HG02610 (cell line): ENCODE measurements at regions not wholly inside any gene's neighbourhood (a gene's known extent, or its start where the extent isn't known, plus 50 kb on each side); places are given as distances from the start of the nearest gene placed in this dataset.
A peak's percentile ranks its signal among the peaks of the same experiment; 100 is the strongest.
"Not testable (repeated sequence)": the region's sequence is repeated elsewhere in the genome, so short reads cannot be mapped to it uniquely, and the experiment has no call there.

Experiments
- ATAC-seq: cut with Tn5 transposase; IDR thresholded peaks from one replicate; pipeline ENCODE4 v1.9.1; 2021; ENCODE audit warnings: mild to moderate bottlenecking, moderate library complexity; ENCODE audit not compliant: unreplicated experiment

DNA sequence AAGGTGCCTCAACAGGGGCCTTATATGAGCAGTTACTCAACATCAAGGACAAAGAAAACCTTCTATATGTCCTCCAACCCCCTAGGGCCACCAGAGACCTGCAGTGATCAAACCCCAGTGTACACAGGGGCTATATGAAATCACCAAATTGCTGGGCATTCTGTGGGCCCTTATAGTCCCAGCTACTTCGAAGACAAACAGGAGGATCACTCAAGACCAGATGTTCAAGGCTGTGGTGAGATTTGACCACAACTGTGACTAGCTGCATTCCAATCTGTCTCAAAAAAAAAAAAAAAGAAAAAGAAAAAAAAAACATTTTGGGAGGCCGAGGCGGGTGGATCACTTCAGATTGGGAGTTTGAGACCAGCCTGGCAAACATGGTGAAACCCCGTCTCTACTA is 51.0 kb upstream of the PRB2 start:
- no peak for ATAC-seq

GRCh38 chr12:11457996-11458645 is 62.8 kb upstream of the PRB2 start:
- no peak for ATAC-seq

DNA sequence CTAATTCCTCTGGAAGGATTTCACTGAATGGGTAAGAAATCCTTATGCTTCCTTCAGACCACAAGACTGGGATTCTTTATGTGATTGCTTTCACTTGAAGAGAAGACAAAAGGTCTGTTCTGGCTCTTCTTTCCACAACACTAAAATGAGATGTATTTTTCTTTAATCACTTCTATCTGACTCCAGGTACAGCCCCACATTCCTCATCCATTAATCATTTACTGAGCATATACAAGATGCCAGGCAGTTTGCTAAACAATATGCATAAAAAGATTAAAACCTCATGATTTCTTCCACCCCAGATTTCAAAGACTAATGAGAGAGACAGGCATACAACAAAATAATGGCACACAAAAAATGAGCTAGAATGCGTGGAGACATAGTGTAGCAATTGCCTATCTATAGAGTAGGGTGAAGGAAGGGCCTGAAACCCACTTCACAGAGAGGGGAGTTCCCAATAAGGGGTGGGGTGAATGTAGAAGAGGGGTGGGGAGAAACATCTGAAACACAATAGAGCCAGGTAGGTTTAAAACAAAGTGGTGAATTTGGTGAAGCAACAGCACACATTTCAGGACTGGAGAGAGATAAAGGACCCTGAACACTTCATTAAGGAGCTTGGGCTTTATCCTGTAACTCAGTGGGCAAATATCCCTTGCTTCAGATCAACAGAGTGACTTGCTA is 65.1 kb upstream of the PRB2 start:
- ATAC-seq = no peak

DNA sequence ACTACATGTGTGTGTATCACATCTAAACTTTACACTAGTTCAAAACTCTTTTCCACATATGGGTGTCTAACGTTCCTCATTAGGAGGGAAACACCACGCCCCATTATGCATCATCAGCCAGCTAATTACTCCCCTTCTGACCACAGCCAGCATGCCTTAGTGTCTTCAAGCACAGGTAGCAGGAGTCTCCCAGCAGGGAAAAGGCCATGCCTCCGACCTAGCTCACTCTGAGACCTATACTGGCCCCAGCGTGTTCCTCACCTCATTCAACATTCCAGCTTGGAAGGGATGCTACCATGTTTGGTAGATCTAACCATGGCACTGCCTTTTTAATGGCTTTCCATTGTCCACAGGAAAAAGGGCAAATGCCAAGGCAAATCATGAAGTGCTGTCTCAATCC is 66.1 kb upstream of the PRB2 start:
- no peak for ATAC-seq

GRCh38 chr12:11477110-11477509 is 81.7 kb upstream of the PRB2 start:
- ATAC-seq = no peak

DNA sequence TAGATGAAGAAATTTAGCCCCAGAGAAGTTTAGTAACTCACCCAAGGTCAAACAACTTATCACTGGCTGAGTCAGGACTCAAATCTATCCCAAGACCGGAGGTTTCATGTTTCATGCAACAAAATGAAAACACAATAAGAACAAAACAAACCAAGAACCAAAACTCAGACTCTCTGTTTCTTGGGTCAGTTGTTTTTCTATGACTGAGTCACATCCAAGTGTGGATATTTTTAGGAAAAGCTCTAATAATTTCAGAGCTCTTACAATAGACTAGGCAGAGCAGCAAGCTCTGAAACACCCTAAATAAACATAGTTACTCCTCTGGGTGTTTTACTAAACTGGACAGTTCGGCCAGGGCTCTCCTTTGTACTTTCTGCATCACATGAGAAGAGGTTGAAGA is 87.6 kb upstream of the PRB2 start:
- no peak for ATAC-seq

GRCh38 chr12:11486623-11487444 is 91.5 kb upstream of the PRB2 start:
- ATAC-seq = peak; percentile 75

GRCh38 chr12:11496157-11496851 is 100.9 kb upstream of the PRB2 start:
- ATAC-seq = no peak

GRCh38 chr12:11497438-11497837 is 102.1 kb upstream of the PRB2 start:
- no peak for ATAC-seq

DNA sequence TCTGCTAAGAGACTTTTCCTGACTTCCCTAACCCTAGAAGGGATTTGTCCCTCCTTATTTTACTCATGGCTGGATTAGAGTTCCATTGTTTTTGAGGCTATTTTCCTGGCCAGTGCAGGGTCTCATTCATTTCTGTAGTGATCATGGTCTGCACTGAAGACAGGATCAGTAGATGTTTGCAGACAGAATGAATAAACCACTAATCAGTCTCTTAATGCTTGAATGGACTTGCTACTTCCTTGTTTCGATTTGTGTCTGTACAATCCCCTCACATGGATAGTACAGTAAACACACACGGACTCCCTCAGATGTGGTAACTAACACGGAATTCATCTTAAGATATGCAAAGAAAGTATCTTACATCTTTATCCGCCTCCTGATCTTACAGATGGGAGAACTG is 102.6 kb upstream of the PRB2 start:
- ATAC-seq = peak; percentile 82

DNA sequence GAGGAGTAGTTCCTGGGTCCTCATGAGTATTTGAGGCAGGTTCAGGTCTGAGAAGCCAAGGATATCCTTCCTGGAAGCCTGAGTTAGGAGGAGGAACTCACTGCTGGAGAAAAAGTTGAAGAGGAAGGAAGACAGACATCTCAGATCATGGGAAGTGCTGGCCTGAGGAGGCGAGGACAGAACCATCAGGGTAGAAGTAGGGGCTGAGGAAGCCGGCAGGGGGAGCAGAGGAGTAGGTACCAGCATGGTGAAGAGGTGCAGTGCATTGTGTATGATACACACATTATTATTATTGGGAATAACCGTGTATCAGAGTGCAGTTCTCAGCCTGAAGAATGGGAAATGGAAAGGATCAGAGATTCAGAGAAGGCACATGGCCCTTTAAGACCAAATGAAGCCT is 103.2 kb upstream of the PRB2 start:
- not testable (repeated sequence) for ATAC-seq

DNA sequence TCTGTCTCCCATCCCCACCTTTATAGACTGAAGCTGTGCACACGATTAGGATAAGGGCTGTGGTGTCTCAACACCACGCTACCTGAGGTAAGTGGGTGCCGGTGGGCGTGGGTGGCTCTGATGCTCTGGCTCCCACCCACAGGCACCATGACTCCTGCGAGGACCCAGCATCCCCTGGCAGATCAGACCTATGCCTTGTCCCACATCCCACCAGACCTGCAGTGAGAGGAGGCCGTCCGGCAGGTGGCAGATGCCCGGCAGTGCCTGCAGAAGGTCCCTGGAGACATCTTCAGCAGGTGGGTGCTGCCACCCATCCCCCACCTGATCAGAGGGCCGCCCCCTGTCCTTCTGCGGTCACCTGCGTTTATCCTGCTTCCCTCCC is 104.4 kb upstream of the PRB2 start:
- ATAC-seq = no peak

GRCh38 chr12:11500188-11500860 is 105.0 kb upstream of the PRB2 start:
- no peak for ATAC-seq

DNA sequence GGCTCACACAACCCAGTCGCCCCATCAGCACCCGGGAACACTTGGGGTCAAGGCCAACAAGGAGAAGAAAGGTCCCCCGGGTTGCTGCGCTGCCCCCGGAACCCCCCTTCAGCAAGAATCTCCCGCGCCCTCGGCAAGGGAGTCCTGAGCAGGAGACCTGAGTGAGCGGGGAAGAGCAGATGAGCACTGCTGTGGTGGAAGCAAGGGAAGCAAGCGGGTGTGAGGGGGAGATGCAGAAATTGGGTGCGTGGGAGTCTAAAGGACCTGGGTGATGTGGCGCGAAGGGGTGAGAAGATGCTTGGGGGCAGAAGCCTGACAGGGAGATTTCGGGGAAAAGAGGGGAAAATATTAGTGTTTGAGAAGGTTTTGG is 105.5 kb upstream of the PRB2 start:
- no peak for ATAC-seq

DNA sequence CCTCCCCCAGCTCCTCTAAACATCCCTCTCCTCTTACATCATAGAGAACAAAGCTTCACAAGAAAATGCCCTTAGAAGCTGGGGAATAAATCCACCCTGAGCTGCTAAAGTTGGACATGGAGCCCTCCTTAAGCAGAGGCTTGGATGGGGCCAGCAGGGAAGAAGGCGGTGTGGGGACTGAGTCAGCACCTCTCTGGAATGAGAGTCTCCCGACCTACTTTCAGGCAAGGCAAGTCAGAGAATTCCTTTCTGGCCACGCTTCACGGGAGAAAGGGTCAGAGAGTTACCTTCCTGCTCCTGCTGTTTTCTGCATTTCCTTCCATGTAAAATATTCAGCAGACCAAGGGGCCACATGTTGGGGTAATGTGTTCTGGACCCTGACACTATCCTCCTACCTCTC is 113.3 kb upstream of the PRB2 start:
- no peak for ATAC-seq

DNA sequence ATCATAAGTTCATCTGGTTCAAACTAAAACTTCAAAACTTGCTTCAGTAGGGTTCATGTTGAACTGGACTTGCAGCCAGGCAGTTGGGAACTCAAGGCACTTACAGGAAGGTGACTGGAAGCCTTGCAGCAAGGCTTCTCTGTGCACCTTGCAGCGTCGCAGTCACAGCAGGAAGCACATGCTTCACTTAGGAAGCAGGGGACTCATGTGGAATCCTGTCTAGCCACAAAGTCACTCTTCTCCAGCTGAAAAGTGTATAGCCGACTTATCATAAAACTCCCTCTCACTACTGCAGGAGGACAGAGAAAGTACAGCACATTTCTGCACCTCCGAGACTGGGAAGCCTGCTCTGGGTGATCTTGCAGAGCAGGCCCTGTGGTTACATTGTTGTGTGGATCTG is 114.0 kb upstream of the PRB2 start:
- ATAC-seq = no peak

GRCh38 chr12:11510671-11511070 is 115.3 kb upstream of the PRB2 start:
- no peak for ATAC-seq

DNA sequence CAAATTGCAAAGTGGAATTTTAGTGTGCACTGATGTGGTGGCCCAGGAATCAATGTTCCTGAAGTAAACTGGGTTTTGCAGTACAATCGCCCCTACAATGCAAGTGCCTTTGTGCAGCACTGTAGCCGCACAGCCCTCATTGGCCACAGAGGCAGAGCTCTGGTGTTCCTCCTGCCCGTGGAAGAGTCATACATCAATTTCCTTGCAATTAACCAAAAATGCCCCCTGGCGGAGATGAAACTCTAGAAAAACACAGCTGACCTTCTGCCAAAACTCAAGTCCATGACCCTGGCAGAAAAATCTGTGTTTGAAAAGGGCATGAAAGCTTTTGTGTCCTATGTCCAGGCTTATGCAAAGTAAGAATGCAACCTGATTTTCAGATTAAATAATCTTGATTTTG is 117.9 kb upstream of the PRB2 start:
- ATAC-seq = no peak

GRCh38 chr12:11517080-11517479 is 121.7 kb upstream of the PRB2 start:
- ATAC-seq = no peak

GRCh38 chr12:11524446-11524845 is 125.0 kb upstream of the ETV6 start:
- no peak for ATAC-seq

DNA sequence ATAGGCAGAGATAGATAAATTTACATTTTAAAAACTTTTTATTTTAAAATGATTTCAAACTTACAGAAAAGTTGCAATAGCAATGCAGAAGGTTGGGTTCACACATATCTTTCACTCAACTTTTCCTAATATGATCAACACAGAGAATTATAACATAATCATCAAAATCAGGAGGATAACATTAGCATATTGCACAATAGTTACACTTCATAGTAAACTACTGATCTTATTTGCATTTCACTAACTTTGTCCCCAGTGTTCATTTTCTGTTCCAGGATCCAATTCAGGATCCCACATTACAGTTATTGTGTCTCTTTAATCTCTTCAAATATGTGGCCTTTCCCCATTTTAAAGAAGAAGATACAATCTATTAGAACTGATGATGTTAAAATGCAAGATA is 115.4 kb upstream of the ETV6 start:
- ATAC-seq = no peak
